ENCODE measurements at regions not wholly inside any gene's neighbourhood (a gene's known extent, or its start where the extent isn't known, plus 50 kb on each side); places are given as distances from the start of the nearest gene placed in this dataset.

DNA sequence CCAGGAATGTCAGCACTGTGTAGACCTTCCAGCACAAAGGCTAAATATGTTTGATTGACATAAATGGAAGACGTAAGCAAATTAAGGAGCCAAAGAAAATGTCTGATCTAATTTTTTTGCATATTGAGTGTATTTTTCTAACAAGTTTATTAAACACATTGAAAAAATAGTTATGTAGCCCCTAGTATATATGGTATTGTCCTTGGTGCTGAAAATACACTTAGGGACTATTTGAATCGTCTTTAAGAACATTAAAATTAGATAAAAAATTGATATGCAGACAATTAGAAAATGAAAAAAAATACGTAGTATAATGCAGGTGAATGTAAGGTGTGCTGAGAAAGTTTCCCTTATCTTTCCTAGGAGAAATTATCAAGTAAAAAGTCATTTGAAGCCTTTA, 337.0 kb downstream of the OMA1 start:
- Histone ChIP-seq H3K27me3 (no peaks in the 10 kb centered on the region), H3K4me3 (ENCODE audit: low read depth, low read length) (no peak overlapping the region), H3K4me1 (no peaks in the 10 kb centered on the region), H3K9me3 (no peaks in the 10 kb centered on the region), H3K36me3 (no peaks in the 10 kb centered on the region)
- TF ChIP-seq, protein P1, sequence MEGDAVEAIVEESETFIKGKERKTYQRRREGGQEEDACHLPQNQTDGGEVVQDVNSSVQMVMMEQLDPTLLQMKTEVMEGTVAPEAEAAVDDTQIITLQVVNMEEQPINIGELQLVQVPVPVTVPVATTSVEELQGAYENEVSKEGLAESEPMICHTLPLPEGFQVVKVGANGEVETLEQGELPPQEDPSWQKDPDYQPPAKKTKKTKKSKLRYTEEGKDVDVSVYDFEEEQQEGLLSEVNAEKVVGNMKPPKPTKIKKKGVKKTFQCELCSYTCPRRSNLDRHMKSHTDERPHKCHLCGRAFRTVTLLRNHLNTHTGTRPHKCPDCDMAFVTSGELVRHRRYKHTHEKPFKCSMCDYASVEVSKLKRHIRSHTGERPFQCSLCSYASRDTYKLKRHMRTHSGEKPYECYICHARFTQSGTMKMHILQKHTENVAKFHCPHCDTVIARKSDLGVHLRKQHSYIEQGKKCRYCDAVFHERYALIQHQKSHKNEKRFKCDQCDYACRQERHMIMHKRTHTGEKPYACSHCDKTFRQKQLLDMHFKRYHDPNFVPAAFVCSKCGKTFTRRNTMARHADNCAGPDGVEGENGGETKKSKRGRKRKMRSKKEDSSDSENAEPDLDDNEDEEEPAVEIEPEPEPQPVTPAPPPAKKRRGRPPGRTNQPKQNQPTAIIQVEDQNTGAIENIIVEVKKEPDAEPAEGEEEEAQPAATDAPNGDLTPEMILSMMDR (IDR thresholded peaks at IDR 0.05; ENCODE audit: low read depth, low read length) = no peak
- DNase-seq = no peak

DNA sequence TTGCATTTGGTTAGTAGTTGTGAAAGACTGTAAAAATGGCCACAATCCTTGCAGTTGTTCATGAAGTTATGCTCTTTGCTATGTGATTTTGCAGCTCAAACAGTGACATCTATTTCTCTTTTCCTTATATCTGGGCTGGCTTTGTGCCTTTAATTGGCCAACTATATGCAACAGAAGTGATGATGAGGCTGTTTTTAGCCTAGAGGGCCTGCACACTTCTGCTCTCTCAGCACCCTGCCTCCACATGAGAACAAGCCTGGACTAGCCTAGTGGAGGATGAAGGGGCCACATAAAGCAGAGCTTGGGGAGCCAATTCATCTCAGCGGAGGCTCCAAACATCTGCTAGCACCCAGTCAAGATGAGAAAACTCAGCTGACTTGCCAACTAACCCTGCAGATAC, 339.8 kb downstream of the OMA1 start:
- no peak for DNase-seq
- Histone ChIP-seq H3K27me3 (no peaks in the 10 kb centered on the region), H3K36me3 (no peaks in the 10 kb centered on the region), H3K4me1 (no peaks in the 10 kb centered on the region), H3K9me3 (no peaks in the 10 kb centered on the region), H3K4me3 (ENCODE audit: low read depth, low read length) (no peak overlapping the region)
- TF ChIP-seq, protein P1 (IDR thresholded peaks at IDR 0.05; ENCODE audit: low read depth, low read length) = no peak

DNA sequence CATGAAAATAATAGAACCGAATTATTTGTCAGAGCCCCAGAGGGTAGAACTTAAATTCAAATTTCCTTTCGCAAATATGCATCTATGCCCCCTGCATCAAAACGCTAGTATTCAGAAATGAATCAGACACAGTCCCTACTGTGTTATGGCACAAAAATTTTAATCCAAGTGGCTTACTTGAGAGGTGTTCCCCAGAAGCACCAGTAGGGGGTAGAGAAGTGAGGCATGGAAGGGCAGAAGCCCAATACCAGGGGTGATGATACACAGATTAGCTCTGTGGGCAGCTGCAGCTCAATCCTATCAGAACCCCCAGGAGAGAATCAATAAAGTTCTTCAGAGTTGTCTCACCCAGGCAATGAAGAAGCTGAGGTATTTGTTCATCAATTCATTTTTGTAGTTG, 342.2 kb downstream of the OMA1 start:
- H3K4me1 ChIP-seq = no peaks in the 10 kb centered on the region
- DNase-seq = no peak
- H3K27me3 ChIP-seq = no peaks in the 10 kb centered on the region
- no peaks in the 10 kb centered on the region for H3K36me3 ChIP-seq
- TF ChIP-seq, protein P1 (IDR thresholded peaks at IDR 0.05; ENCODE audit: low read depth, low read length) = peak; percentile 35
- H3K4me3 ChIP-seq (ENCODE audit: low read depth, low read length) = no peak overlapping the region
- no peaks in the 10 kb centered on the region for H3K9me3 ChIP-seq

DNA sequence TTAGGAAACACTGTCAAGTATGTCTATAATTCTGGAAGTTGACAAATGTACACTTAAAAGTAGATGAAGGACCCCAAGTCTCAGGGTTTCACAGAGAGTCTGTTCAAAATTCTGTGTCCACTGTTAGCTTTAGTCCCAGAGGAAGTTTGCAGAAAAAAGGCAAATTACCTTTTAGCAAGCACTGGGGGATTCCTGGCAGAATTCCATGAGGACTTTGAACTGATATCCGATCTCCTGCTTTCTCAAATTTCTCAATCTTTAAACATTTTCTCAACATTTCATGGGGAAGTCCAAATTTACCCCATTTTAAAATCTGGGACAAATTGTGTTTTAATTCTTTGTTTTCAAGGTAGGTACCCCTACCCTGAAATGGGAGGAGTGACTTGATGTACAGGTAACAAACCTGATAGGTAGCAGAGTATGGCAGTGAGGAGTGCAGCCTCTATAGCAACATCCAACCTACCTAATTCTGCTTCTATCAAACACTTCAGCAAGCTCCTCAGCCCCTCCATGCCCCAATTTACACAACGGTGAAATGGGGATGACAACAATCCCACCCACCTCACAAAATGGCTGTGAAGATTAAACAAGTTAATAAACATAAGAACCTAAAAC, 344.9 kb downstream of the OMA1 start:
- Histone ChIP-seq H3K9me3 (no peaks in the 10 kb centered on the region), H3K27me3 (no peaks in the 10 kb centered on the region), H3K4me1 (no peaks in the 10 kb centered on the region), H3K4me3 (ENCODE audit: low read depth, low read length) (no peak overlapping the region), H3K36me3 (no peaks in the 10 kb centered on the region)
- DNase-seq = no peak
- TF ChIP-seq, protein P1 (IDR thresholded peaks at IDR 0.05; ENCODE audit: low read depth, low read length) = no peak

DNA sequence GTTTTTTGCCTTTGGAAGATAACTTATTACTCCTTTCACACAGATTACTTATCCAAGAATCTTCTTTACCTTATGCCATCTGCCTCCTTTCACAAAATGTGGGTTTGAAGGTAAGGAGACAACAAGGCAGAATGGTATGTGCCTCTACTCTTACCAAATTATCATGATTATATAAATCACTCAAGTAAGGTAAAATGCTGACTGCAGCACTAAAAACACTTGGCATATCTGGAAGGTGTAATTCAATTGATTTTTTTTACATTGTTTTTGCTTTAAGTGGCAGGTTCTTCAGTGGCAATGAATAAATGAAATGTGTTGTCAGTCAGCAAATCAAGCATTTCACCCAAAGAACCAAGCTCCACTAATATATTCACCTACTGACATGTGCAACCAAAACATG, 346.1 kb downstream of the OMA1 start:
- TF ChIP-seq, protein P1 (IDR thresholded peaks at IDR 0.05; ENCODE audit: low read depth, low read length) = no peak
- Histone ChIP-seq H3K36me3 (no peaks in the 10 kb centered on the region), H3K27me3 (no peaks in the 10 kb centered on the region), H3K9me3 (no peaks in the 10 kb centered on the region), H3K4me3 (ENCODE audit: low read depth, low read length) (no peak overlapping the region), H3K4me1 (no peaks in the 10 kb centered on the region)
- DNase-seq = no peak

DNA sequence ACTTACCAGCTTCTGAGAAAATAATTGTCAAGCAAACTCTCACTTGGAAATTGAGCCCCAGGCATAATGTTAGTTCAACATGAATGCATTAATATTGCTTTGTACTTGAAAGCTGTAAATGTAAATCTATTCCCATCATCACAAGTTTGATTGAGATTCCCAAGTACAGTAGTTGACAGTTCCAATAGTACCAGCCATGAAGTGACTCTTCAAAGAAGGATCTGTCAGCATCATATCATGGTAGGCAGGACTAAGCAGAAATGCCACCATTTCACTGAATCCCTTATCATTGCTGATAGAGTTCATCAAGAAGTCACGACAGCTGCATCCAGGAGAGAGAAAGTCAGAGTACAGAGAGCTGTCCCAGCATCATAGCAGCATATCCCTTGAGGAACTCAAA, 348.7 kb downstream of the OMA1 start:
- no peaks in the 10 kb centered on the region for H3K27me3 ChIP-seq
- H3K36me3 ChIP-seq = no peaks in the 10 kb centered on the region
- DNase-seq = no peak
- H3K4me3 ChIP-seq (ENCODE audit: low read depth, low read length) = no peak overlapping the region
- no peaks in the 10 kb centered on the region for H3K4me1 ChIP-seq
- H3K9me3 ChIP-seq = no peaks in the 10 kb centered on the region
- TF ChIP-seq, protein P1 (IDR thresholded peaks at IDR 0.05; ENCODE audit: low read depth, low read length) = no peak
